Hematopoietic multipotent progenitor cell (in vitro differentiated cells): ENCODE measurements at regions not wholly inside any gene's neighbourhood (a gene's known extent, or its start where the extent isn't known, plus 50 kb on each side); places are given as distances from the start of the nearest gene placed in this dataset.

Experiments used
- DNase-seq, 3 donors: peaks; one replicate each; pipeline ENCODE4 v3.0.0-alpha.2; 2011 to 2015; ENCODE audit warnings: low read depth in 2 of 3, low spot score in 2 of 3

GRCh38 chr20:39480276-39481043 is 518.3 kb downstream of the DHX35 start:
- no peak for DNase-seq

- DNase-seq, result no peak
Observed at GRCh38 chr20:39479196-39479810, 517.2 kb downstream of the DHX35 start.

GRCh38 chr20:39474879-39475278 is 512.7 kb downstream of the DHX35 start:
- DNase-seq, result no peak

- DNase-seq, result no peak
Observed at GRCh38 chr20:39473536-39473935, 511.4 kb downstream of the DHX35 start.

GRCh38 chr20:39468703-39469102 is 506.6 kb downstream of the DHX35 start:
- no peak for DNase-seq

- DNase-seq, result no peak
Observed at GRCh38 chr20:39464238-39464637, 502.1 kb downstream of the DHX35 start.

GRCh38 chr20:39462416-39462945 is 500.3 kb downstream of the DHX35 start:
- DNase-seq, result no peak

GRCh38 chr20:39458452-39458851 is 496.3 kb downstream of the DHX35 start:
- no peak for DNase-seq

GRCh38 chr20:39453890-39454289 is 491.7 kb downstream of the DHX35 start:
- no peak for DNase-seq

- DNase-seq, result no peak
Observed at GRCh38 chr20:39452583-39453340, 490.6 kb downstream of the DHX35 start.

- no peak for DNase-seq
Observed at GRCh38 chr20:39451386-39451785, 489.2 kb downstream of the DHX35 start.

GRCh38 chr20:39446397-39446796 is 484.3 kb downstream of the DHX35 start:
- DNase-seq, result no peak

GRCh38 chr20:39445095-39445494 is 483.0 kb downstream of the DHX35 start:
- no peak for DNase-seq

- DNase-seq, result no peak
Observed at GRCh38 chr20:39433466-39433865, 471.3 kb downstream of the DHX35 start.

GRCh38 chr20:39431091-39431880 is 469.1 kb downstream of the DHX35 start:
- DNase-seq, result no peak

- DNase-seq, result no peak
Observed at GRCh38 chr20:39429726-39430125, 467.6 kb downstream of the DHX35 start.

GRCh38 chr20:39424962-39425678 is 463.0 kb downstream of the DHX35 start:
- DNase-seq, result no peak

- DNase-seq, result no peak
Observed at GRCh38 chr20:39421571-39422105, 459.5 kb downstream of the DHX35 start.

GRCh38 chr20:39412091-39412490 is 449.9 kb downstream of the DHX35 start:
- no peak for DNase-seq

GRCh38 chr20:39399463-39399862 is 437.3 kb downstream of the DHX35 start:
- no peak for DNase-seq
